ENCODE measurements at regions not wholly inside any gene's neighbourhood (a gene's known extent, or its start where the extent isn't known, plus 50 kb on each side); places are given as distances from the start of the nearest gene placed in this dataset.

DNA sequence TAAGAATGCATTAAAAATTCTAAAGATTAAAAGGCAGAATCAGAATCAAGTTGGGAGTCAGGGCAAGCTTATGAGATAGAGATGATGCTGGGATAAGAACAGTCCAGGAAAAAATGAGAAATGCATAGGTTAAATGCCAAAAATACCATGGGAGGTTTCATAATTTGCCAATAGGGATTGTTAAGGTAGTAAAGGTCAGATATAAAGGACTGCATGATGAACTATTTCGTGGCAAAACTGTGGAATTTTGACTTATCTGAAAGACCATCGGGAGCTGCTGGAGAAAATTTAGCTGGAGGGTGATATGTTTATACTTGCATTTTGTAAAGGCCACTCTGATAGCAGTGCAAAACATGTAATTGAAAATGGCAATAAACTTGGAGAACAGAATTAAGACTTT is 1872.8 kb upstream of the ACO1 start:
- TF ChIP-seq POLR2A (IDR thresholded peaks at IDR 0.05; ENCODE audit: control extremely low read depth in 1 of 2, low read depth in 2 of 2, low read length in 2 of 2), result no peak
- TF ChIP-seq POU5F1 (IDR thresholded peaks at IDR 0.05; ENCODE audit: low read depth, low read length), result no peak
- TF ChIP-seq CBX5 (IDR thresholded peaks at IDR 0.05; ENCODE audit: low read depth, low read length), result no peak
- TF ChIP-seq GTF2F1 (IDR thresholded peaks at IDR 0.05; ENCODE audit: borderline replicate concordance, low read depth, low read length), result no peak
- Histone ChIP-seq H3K23ac (ENCODE audit: insufficient read length) (no peak overlapping the region), H2AK5ac (ENCODE audit: low read depth, low read length) (no peak overlapping the region), H2BK15ac (ENCODE audit: low read length) (no peak overlapping the region), H3K9ac (replicated peaks in 1 of 4; ENCODE audit: extremely low read depth in 1 of 4, low read depth in 3 of 4, low read length in 3 of 4) (no peak overlapping the region), H3K14ac (ENCODE audit: insufficient read length) (no peak overlapping the region), H2BK5ac (ENCODE audit: low read depth, low read length) (no peak overlapping the region), H3K79me2 (ENCODE audit: control insufficient read depth in 1 of 2, insufficient read depth in 2 of 2, low read length in 2 of 2) (no peaks in the 10 kb centered on the region), H3K27me3 (replicated peaks in 1 of 4; ENCODE audit: control insufficient read depth in 3 of 4, extremely low read depth in 1 of 4, insufficient read depth in 3 of 4, low read length in 3 of 4) (no peaks in the 10 kb centered on the region), H3K4me3 (ENCODE audit: extremely low read depth in 1 of 4, insufficient read depth in 2 of 4, low read depth in 3 of 4, low read length in 4 of 4) (no peak overlapping the region), H3K4me1 (replicated peaks in 1 of 4; ENCODE audit: control insufficient read depth in 3 of 4, insufficient read depth in 4 of 4, low read length in 3 of 4) (no peaks in the 10 kb centered on the region), H4K91ac (replicated peaks; ENCODE audit: insufficient read length, low read length) (no peak overlapping the region), H4K5ac (ENCODE audit: insufficient read length, low read depth, low read length) (no peak overlapping the region), H3K4me2 (ENCODE audit: insufficient read depth in 1 of 2, low read depth in 2 of 2, low read length in 2 of 2) (no peak overlapping the region), H3K79me1 (ENCODE audit: low read depth, low read length) (no peaks in the 10 kb centered on the region), H4K20me1 (replicated peaks in 1 of 2; ENCODE audit: control insufficient read depth in 1 of 2, insufficient read depth in 2 of 2, low read length in 2 of 2) (no peaks in the 10 kb centered on the region), H2AFZ (ENCODE audit: low read length) (no peak overlapping the region), H3K36me3 (ENCODE audit: control insufficient read depth in 2 of 4, insufficient read depth in 4 of 4, low read length in 3 of 4) (peaks cover 0 to 4% (median 0%) of the 10 kb centered on the region in 4 experiments; a peak in 1 of 8 replicates), H3K23me2 (ENCODE audit: low read depth, low read length) (no peaks in the 10 kb centered on the region), H2BK120ac (replicated peaks; ENCODE audit: low read depth, low read length) (no peak overlapping the region), H3K27ac (ENCODE audit: low read depth, low read length) (no peak overlapping the region), H2BK12ac (ENCODE audit: low read depth, low read length) (no peak overlapping the region), H4K8ac (ENCODE audit: extremely low read depth, insufficient read depth, low read length) (no peak overlapping the region), H2BK20ac (ENCODE audit: low read length) (no peak overlapping the region), H3K56ac (replicated peaks; ENCODE audit: insufficient read length, low read depth, low read length) (no peak overlapping the region), H3K9me3 (ENCODE audit: insufficient read depth in 2 of 2, low read depth in 1 of 2, low read length in 1 of 2) (peaks cover 15 to 18% of the 10 kb centered on the region in 2 experiments), H3K4ac (replicated peaks; ENCODE audit: insufficient read length, low read depth, low read length) (no peak overlapping the region), H3K18ac (ENCODE audit: extremely low read depth, low read length) (no peak overlapping the region)
- CTCF ChIA-PET (ENCODE audit: partially characterized antibody), result no interaction called here
- 100% methylated on average over 2 of the region's 2 CpGs; no CpG with 5 or more reads in 1 of the 2 experiments for whole genome bisulfite sequencing, 2 experiments (ENCODE audit: extremely low coverage in 1 of 2, insufficient coverage in 1 of 2, insufficient read length in 1 of 2, insufficient replicate concordance in 2 of 2, low coverage in 1 of 2, low lambda C conversion rate in 2 of 2, missing lambda C conversion rate in 1 of 2)
- DNase-seq (ENCODE audit: low read depth in 1 of 2, low spot score in 2 of 2), result no peak
- FAIRE-seq, result no peak
- POLR2A ChIA-PET (ENCODE audit: partially characterized antibody), result no interaction called here
